GM18867 (cell line): ENCODE measurements at regions not wholly inside any gene's neighbourhood (a gene's known extent, or its start where the extent isn't known, plus 50 kb on each side); places are given as distances from the start of the nearest gene placed in this dataset.
"Not testable (repeated sequence)": the region's sequence is repeated elsewhere in the genome, so short reads cannot be mapped to it uniquely, and the experiment has no call there.

Source experiments
- ATAC-seq: cut with Tn5 transposase; IDR thresholded peaks from one replicate; pipeline ENCODE4 v1.9.1; 2021; ENCODE audit warnings: mild to moderate bottlenecking, moderate library complexity; ENCODE audit not compliant: unreplicated experiment

- no peak for ATAC-seq
Measured at GRCh38 chr5:96214442-96215197, 218.4 kb downstream of the PCSK1 start.

GRCh38 chr5:96209829-96210228 lies 223.2 kb downstream of the PCSK1 start:
- no peak for ATAC-seq

- ATAC-seq = no peak
Measured at GRCh38 chr5:96207420-96207819, 225.6 kb downstream of the PCSK1 start.

- no peak for ATAC-seq
Measured at GRCh38 chr5:96203761-96204160, 229.3 kb downstream of the PCSK1 start.

- no peak for ATAC-seq
Measured at GRCh38 chr5:96201503-96201902, 231.5 kb downstream of the PCSK1 start.

- ATAC-seq = no peak
Measured at GRCh38 chr5:96200641-96201040, 232.4 kb downstream of the PCSK1 start.

DNA sequence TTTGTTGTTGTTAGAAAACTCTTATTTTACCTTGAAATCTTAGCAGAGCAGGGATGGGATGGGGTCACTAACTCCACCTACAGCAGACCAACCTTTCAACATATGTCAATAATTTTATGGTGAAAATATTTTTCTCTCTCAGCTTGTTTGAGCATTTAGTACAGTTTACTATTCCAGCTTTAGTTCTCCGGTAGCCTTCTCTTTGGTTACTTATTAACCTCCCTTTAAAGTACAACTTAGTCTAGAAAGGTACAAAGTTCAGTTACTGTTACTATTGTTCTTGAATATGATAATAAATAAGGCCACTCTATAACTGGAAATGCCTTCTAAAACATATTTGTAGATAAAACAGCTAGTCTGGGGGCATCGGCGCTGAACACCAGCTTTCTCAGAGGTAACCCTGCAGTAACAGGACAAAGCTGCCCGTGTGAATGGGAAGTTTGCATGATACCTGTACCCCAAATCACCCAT lies 233.3 kb downstream of the PCSK1 start:
- ATAC-seq = no peak

DNA sequence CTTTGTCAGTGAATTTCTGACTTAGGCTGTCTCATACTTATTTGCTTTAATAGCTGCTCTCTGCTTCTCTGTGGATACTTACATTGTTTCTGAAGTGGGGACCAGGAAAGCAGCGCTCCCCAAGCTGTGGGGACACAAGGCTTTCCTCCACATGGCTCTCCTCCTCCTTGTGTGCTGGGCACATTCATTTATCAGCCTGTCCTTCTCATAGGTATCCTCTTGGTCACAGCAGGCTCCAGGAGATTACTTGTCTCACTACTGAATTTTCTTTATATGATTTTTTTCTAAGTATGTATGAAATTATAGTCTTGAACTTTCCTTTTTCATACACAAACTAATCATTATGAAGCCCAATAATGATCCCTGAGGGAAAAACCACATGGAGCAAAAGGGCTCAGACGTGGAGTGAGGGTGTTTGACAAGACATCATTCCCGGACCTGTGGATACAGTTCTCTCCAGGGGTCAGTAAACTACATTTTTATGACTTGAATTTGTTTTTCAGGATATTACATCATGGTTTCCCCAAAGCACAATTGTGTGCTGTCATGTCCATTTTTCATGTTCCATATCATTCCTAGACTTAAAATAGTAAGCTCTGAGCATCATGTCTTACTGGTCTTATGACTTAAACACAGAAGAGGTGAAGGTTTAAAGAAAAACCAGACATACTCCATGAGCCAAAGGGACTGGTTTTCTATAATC lies 234.5 kb downstream of the PCSK1 start:
- no peak for ATAC-seq

DNA sequence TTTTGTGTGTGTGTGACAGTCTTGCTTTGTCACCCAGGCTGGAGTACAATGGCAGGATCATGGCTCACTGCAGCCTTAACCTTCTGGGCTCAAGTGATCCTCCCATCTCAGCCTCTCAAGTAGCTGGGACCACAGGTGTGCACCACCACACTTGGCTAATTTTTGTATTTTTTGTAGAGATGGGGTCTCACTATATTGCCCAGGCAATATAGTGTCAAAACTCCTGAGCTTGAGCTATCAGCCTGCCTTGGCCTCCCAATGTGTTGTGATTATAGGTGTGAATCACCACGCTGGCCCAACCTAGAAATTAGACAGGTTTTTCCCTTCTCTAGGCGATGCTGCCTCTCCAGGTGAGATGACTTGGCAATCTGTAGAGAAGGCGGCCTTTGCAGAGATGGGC lies 235.3 kb downstream of the PCSK1 start:
- not testable (repeated sequence) for ATAC-seq

- ATAC-seq = no peak
Measured at GRCh38 chr5:96197347-96197746, 235.7 kb upstream of the ELL2 start.

GRCh38 chr5:96196890-96197289 lies 235.2 kb upstream of the ELL2 start:
- no peak for ATAC-seq

GRCh38 chr5:96196407-96196806 lies 234.8 kb upstream of the ELL2 start:
- no peak for ATAC-seq

DNA sequence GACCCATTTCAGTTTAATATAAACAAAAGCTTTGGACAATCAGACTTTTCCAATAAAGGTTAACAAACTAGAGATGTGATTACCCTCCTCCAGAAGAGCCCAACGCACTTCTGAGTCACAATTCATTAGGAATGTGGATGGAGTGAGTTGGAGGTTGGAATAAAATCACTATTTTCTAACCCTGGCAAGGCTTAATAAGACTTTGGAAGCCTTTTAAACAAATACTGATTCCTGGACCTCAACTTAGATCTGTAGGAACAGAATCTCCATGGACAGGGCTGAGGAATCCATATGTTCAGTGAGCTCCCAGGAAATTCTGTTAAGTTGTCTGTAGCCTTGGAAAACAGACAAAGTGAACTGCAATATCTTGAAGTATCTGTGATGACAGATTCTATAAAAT lies 233.5 kb upstream of the ELL2 start:
- no peak for ATAC-seq

GRCh38 chr5:96194593-96194992 lies 232.9 kb upstream of the ELL2 start:
- ATAC-seq = no peak

- ATAC-seq = no peak
Measured at GRCh38 chr5:96193946-96194345, 232.3 kb upstream of the ELL2 start.

DNA sequence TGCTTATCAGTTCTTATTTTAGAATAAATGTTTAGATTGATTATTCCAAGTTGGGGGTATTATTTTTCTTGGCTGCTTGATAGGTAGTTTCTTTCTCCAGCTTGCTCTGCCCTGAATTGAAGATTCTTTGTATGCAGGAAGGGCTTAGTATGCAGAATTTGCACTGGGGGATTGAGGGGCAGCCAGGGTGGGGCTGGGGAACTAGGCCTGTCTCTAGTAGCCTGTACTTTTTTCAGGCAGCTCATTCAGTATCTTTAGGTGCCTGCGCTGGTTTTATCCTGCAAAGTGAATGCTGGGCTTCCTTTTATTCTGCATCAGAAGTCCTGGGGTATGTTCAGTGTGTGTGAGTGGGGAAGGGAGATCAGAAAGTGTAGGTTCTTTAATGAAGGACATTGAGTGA lies 228.3 kb upstream of the ELL2 start:
- ATAC-seq = no peak

DNA sequence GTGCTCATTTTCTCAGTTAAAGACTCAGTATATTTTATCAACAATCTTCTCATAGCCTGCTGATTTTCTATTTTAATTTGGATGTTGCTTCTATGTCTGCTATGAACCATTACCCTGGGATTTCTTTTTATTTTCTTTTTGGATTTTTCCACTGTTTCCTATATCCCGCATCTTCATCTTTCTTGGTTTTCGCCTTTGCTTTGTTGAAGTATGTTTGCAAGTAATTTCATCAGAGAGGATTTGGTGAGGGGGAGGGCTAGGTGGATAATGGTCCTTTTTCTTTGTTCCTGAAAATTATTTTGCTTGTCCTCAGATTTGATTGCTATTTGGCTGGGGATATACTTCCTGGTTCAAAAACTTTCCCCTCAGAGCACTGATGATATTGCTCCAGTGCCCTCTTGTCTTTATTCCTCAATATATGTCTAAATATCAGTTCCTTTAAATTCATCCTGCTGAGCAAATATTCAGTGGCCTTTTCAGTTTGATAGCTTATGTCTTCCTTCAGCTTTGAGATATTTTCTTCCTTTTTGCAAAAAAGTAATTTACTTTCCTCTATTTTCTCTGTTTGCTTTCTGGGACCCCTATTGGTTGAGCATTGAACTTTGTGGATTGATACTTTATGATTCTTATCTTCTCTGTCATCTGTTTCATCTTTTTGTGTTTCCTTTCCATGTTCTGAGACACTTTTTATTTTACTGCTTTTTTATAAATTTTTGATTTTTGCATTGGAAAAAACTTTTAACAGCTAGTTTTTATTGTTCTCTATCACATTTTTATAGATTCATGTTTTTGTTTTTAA lies 227.6 kb upstream of the ELL2 start:
- no peak for ATAC-seq

DNA sequence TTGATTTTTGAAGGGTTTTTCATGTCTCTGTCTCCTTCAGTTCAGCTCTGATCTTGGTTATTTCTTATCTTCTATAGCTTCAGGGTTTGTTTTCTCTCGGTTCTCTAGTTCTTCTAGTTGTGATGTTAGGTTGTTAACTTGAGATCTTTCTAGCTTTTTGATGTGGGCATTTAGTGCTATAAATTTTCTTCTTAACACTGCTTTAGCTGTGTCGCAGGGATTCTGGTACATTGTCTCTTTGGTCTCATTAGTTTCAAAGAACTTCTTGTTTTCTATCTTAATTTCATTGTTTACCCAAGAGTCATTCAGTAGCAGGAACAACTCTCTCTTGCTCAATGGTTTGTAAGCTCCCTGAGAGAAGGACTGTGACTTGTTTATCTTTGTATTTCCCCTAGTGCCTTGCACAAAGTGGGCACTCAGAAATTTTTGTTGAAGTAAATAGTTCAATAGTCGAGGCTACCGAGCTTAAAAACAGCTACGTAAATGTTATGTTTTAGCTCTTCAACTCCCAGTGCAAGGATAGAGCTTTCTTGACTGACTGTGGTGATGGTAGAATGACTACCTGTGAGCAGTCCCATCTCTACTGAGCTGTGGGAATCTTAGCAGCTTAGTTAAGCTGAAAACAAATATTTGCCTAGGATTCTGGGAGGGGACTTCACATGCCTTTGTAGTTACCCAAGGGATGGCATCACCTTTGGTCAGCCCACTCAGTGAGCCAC lies 225.8 kb upstream of the ELL2 start:
- ATAC-seq = no peak

DNA sequence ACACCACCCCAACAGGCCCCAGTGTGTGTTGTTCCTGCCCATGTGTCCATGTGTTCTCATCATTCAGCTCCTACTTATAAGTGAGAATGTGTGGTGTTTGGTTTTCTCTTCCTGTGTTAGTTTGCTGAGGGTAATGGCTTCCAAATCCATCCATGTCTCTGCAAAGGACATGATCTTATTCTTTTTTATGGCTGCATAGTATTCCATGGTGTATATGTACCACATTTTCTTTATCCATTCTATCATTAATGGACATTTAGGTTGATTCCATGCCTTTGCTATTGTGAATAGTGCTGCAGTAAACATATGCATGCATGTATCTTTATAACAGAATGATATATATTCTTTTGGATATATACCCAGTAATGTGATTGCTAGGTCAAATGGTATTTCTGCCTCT lies 222.9 kb upstream of the ELL2 start:
- not testable (repeated sequence) for ATAC-seq

- ATAC-seq = no peak
Measured at GRCh38 chr5:96180684-96181435, 219.2 kb upstream of the ELL2 start.
